Endothelial cell of umbilical vein (primary cell): ENCODE measurements at regions not wholly inside any gene's neighbourhood (a gene's known extent, or its start where the extent isn't known, plus 50 kb on each side); places are given as distances from the start of the nearest gene placed in this dataset.

Source experiments
- EZH2 ChIP-seq: IDR thresholded peaks from 2 replicates; pipeline ENCODE4 v1.6.1; 2012; ENCODE audit warnings: borderline replicate concordance, low read depth, mild to moderate bottlenecking, moderate library complexity, low read length, inconsistent platforms; ENCODE audit not compliant: severe bottlenecking
- JUN ChIP-seq: IDR thresholded peaks from 2 replicates; pipeline ENCODE4 v1.6.1; 2011; ENCODE audit warnings: borderline replicate concordance, low read depth; ENCODE audit not compliant: insufficient read length, insufficient read depth
- MYC ChIP-seq: IDR thresholded peaks from one replicate; pipeline ENCODE4 v1.6.1; 2011; ENCODE audit warnings: mild to moderate bottlenecking, low read depth, low read length
- TF ChIP-seq, protein P1 (sequence below), 2 donors: IDR thresholded peaks; 1 replicate in 1 of 2; 2 replicates in 1 of 2; pipeline ENCODE4 v1.5.1; 2011; ENCODE audit warnings: low read length in 2 of 2, mild to moderate bottlenecking in 2 of 2, moderate library complexity in 2 of 2, control low read depth in 1 of 2, inconsistent platforms in 1 of 2, low read depth in 1 of 2; ENCODE audit not compliant: insufficient read depth in 1 of 2; ENCODE audit errors: extremely low read depth in 1 of 2
- TF ChIP-seq, protein P2 (sequence below): IDR thresholded peaks from 2 replicates; pipeline ENCODE4 v1.6.1; 2011; ENCODE audit not compliant: insufficient read depth, insufficient read length

DNA sequence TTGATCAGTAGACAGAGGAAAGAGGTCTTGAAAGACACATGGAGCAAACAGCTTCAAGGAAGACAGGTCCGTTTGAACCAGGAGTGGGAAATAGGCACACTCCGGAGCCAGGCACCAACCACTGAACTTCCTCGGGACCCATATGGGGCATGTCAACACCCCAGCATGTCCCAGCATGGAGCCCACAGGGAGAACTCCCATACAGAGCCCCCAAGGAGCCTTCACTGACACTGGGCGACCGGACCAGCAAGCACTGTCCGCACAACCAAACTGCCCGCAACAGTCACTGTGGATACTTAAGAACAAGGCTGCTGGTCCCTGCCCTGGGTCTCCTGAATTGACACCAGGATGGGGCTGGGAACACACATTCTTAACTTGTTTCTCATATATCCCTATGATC is 286.2 kb upstream of the SALL3 start:
- TF ChIP-seq, protein P1, sequence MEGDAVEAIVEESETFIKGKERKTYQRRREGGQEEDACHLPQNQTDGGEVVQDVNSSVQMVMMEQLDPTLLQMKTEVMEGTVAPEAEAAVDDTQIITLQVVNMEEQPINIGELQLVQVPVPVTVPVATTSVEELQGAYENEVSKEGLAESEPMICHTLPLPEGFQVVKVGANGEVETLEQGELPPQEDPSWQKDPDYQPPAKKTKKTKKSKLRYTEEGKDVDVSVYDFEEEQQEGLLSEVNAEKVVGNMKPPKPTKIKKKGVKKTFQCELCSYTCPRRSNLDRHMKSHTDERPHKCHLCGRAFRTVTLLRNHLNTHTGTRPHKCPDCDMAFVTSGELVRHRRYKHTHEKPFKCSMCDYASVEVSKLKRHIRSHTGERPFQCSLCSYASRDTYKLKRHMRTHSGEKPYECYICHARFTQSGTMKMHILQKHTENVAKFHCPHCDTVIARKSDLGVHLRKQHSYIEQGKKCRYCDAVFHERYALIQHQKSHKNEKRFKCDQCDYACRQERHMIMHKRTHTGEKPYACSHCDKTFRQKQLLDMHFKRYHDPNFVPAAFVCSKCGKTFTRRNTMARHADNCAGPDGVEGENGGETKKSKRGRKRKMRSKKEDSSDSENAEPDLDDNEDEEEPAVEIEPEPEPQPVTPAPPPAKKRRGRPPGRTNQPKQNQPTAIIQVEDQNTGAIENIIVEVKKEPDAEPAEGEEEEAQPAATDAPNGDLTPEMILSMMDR (IDR thresholded peaks at IDR 0.05; ENCODE audit: extremely low read depth in 1 of 2, insufficient read depth in 1 of 2, low read depth in 1 of 2, low read length in 2 of 2): no peak
- no peak for TF ChIP-seq JUN
- TF ChIP-seq, protein P2, sequence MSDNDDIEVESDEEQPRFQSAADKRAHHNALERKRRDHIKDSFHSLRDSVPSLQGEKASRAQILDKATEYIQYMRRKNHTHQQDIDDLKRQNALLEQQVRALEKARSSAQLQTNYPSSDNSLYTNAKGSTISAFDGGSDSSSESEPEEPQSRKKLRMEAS: no peak
- TF ChIP-seq MYC: no peak
- TF ChIP-seq EZH2: no peak
